Activated B cell treated with CpG ODN at 0.5 μM for 24 hours (primary cell): ENCODE measurements at regions not wholly inside any gene's neighbourhood (a gene's known extent, or its start where the extent isn't known, plus 50 kb on each side); places are given as distances from the start of the nearest gene placed in this dataset.
"Not testable (repeated sequence)": the region's sequence is repeated elsewhere in the genome, so short reads cannot be mapped to it uniquely, and the experiment has no call there.

Source experiments
- ATAC-seq: fragments of 200-7000 bp; cut with Tn5 transposase; one replicate; pipeline ENCODE4 v1.10.0; 2021; ENCODE audit warnings: low read depth, mild to moderate bottlenecking, moderate library complexity
- CTCF ChIA-PET: fragments of 350-600 bp; sonication (Branson Sonifier 250); formaldehyde crosslinking; loops from one replicate; lab custom pipeline; 2021; ENCODE audit warnings: antibody characterized with exemption; lab: Charles Lee
- POLR2A ChIA-PET: fragments of 350-600 bp; sonication (Branson Sonifier 250); formaldehyde crosslinking; loops from one replicate; lab custom pipeline; 2021; ENCODE audit warnings: antibody characterized with exemption; lab: Charles Lee
- DNase-seq: peaks from one replicate; pipeline ENCODE4 v3.0.0; 2022
- H3K27ac Mint-ChIP-seq: one replicate; pipeline ENCODE4 v1.8.0; 2020; ENCODE audit warnings: mixed read lengths
- H3K27me3 Mint-ChIP-seq: one replicate; pipeline ENCODE4 v1.8.0; 2021; ENCODE audit warnings: mixed read lengths
- H3K36me3 Mint-ChIP-seq: one replicate; pipeline ENCODE4 v1.8.0; 2021; ENCODE audit warnings: low read depth, mixed read lengths
- H3K4me1 Mint-ChIP-seq: one replicate; pipeline ENCODE4 v1.8.0; 2021; ENCODE audit warnings: mixed read lengths
- H3K4me3 Mint-ChIP-seq: one replicate; pipeline ENCODE4 v1.8.0; 2020; ENCODE audit warnings: mild to moderate bottlenecking, mixed read lengths
- H3K9me3 Mint-ChIP-seq: one replicate; pipeline ENCODE4 v1.8.0; 2020; ENCODE audit warnings: mixed read lengths
- CTCF ChIP-seq: fragments of 200-600 bp; IDR thresholded peaks from one replicate; pipeline ENCODE4 v1.8.0; 2022; ENCODE audit warnings: antibody characterized with exemption, mild to moderate bottlenecking
- intact Hi-C: fragments of 100-400 bp; cut with micrococcal nuclease; formaldehyde crosslinking; loops from one replicate; pipeline ENCODE4 v1.15.1; 2024

DNA sequence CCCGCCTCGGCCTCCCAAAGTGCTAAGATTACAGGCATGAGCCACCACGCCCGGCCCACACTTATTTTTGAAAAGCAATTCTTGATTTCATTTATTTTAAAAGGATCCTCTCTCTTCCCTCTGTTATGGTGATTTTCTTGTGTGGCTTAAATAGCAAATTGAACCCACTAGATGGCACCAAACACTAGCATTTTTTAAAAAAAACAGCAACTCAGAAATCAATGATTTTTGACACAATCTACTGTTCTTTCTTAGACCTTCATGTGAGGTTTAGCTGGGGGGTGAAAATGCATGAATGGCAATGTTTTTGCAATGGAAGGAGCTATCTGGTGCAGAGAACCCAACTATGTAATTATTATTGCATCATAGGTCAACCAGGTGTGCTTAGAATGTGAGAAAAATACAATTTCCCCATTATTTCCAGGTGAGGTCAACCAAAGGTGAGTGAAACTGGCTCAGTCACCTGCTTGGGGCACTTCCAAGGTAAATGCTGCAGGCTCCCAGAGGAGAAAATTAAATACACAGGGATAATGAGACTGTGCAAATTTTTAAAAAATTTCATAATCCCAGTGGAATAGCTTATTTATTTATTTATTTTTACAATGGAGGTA is 226.7 kb upstream of the PRKX start:
- ATAC-seq (no peak), DNase-seq (no peak)
- Mint-ChIP-seq H3K4me3 (no peak overlapping the region), H3K36me3 (no peaks in the 10 kb centered on the region), H3K4me1 (no peaks in the 10 kb centered on the region), H3K9me3 (no peaks in the 10 kb centered on the region), H3K27ac (no peak overlapping the region), H3K27me3 (peaks cover 2% of the 10 kb centered on the region)
- intact Hi-C loops: no loop called here
- no peak for TF ChIP-seq CTCF
- ChIA-PET CTCF (no interaction called here), POLR2A (no interaction called here)

GRCh38 chrX:3938587-3938986 is 225.1 kb upstream of the PRKX start:
- POLR2A ChIA-PET: no interaction called here
- no peak overlapping the region for H3K27ac Mint-ChIP-seq
- CTCF ChIA-PET: no interaction called here
- H3K4me3 Mint-ChIP-seq: no peak overlapping the region
- H3K27me3 Mint-ChIP-seq: peaks cover 2% of the 10 kb centered on the region
- H3K9me3 Mint-ChIP-seq: no peaks in the 10 kb centered on the region
- intact Hi-C loops: no loop called here
- no peaks in the 10 kb centered on the region for H3K4me1 Mint-ChIP-seq
- ATAC-seq (no peak), DNase-seq (no peak)
- TF ChIP-seq CTCF: no peak
- no peaks in the 10 kb centered on the region for H3K36me3 Mint-ChIP-seq

- CTCF ChIA-PET, DNase-seq, ATAC-seq, H3K27ac Mint-ChIP-seq, H3K4me1 Mint-ChIP-seq, H3K27me3 Mint-ChIP-seq, H3K4me3 Mint-ChIP-seq, H3K36me3 Mint-ChIP-seq, intact Hi-C loops, POLR2A ChIA-PET, H3K9me3 Mint-ChIP-seq: not testable (repeated sequence)
Observed at GRCh38 chrX:3935196-3935595, 221.7 kb upstream of the PRKX start.

- H3K4me1 Mint-ChIP-seq, POLR2A ChIA-PET, DNase-seq, H3K27ac Mint-ChIP-seq, H3K4me3 Mint-ChIP-seq, CTCF ChIA-PET, H3K36me3 Mint-ChIP-seq, H3K27me3 Mint-ChIP-seq, H3K9me3 Mint-ChIP-seq, intact Hi-C loops: not testable (repeated sequence)
- peak; percentile 98 for ATAC-seq
Observed at GRCh38 chrX:3920424-3921017, 207.1 kb upstream of the PRKX start.

DNA sequence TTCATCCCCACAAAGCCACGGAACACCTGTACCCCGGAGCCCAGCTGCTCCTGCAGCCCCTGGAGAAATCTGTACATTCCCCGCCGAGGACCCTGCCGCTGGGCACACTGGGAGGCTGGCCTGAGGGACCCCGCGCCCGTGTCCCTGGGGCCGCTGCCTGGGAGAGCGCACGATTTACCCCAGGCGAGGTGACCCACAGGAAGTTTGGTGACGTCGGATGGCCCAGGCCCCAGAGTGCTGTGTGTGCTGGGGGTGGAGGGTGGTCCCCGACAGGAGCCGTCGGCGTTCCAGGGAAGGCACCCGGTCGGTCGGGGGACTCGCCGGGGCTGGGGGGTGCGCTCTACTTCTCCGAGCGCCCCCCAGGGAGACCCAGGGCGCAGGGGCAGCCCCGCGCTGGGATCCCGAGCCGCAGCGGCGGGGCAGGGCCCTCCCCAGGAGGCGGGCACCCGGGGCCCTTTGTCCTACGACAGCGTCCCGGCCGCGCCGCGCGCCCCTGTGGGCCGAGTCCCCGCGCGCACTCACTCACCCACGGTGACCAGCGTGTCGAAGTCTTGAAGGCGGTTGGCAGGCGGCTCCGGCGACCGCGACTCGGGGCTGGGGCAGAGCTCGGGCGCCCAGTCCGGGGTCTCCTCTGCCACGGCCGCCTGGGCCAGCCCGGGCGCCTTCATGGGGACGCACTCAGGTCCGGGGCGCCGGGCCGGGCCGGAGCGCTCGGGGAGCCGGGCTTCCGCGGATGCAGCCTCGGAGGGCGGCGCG is 206.4 kb upstream of the PRKX start:
- H3K4me3 Mint-ChIP-seq, ATAC-seq, H3K27ac Mint-ChIP-seq, H3K27me3 Mint-ChIP-seq, DNase-seq, POLR2A ChIA-PET, H3K4me1 Mint-ChIP-seq, H3K36me3 Mint-ChIP-seq, H3K9me3 Mint-ChIP-seq, intact Hi-C loops, CTCF ChIA-PET: not testable (repeated sequence)

- H3K36me3 Mint-ChIP-seq, intact Hi-C loops, H3K9me3 Mint-ChIP-seq, H3K4me3 Mint-ChIP-seq, DNase-seq, POLR2A ChIA-PET, H3K4me1 Mint-ChIP-seq, H3K27me3 Mint-ChIP-seq, CTCF ChIA-PET, H3K27ac Mint-ChIP-seq, ATAC-seq: not testable (repeated sequence)
Observed at GRCh38 chrX:3914813-3915212, 201.4 kb upstream of the PRKX start.

DNA sequence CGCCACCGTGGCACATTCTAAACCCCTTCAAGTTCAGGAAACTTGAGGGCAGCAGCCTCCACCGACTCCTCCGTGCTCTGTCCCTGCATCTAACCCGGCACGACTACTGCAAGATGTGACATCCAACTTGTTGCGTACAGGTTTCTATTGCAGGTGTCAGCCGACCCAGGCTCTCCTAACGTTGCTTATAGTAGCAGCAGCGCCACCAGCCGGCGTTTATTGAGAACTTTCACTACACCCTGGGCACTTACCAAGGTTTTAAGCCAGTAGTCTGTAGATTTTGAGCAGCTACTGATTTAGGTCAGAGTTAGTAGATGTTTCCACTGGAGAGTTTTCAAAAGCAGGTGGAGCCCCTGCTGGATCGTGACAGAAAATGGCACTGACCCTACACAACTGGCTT is 200.6 kb upstream of the PRKX start:
- H3K27ac Mint-ChIP-seq, H3K4me1 Mint-ChIP-seq, intact Hi-C loops, H3K36me3 Mint-ChIP-seq, H3K4me3 Mint-ChIP-seq, POLR2A ChIA-PET, CTCF ChIA-PET, DNase-seq, ATAC-seq, H3K9me3 Mint-ChIP-seq, H3K27me3 Mint-ChIP-seq: not testable (repeated sequence)

DNA sequence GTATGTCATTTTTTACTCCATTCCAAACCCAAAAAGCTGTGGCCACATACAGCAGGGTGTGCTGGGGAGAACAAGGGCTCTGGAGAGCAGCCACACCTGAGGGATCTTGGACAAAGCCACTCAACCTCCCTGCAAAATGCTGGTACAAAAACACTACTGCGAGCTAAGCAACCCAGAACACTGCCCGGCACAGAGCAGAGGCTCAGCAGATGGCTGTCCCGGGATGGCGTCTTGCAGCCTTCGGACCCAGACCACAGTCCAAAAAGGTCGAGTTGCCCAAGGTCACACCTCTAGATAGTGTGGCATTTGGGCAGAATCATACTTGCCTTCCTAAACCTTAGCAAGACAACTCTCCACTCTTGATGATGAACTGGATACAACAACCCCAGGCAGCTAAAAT is 197.6 kb upstream of the PRKX start:
- H3K4me3 Mint-ChIP-seq, POLR2A ChIA-PET, CTCF ChIA-PET, H3K9me3 Mint-ChIP-seq, intact Hi-C loops, H3K4me1 Mint-ChIP-seq, H3K27ac Mint-ChIP-seq, H3K27me3 Mint-ChIP-seq, H3K36me3 Mint-ChIP-seq, DNase-seq, ATAC-seq: not testable (repeated sequence)

DNA sequence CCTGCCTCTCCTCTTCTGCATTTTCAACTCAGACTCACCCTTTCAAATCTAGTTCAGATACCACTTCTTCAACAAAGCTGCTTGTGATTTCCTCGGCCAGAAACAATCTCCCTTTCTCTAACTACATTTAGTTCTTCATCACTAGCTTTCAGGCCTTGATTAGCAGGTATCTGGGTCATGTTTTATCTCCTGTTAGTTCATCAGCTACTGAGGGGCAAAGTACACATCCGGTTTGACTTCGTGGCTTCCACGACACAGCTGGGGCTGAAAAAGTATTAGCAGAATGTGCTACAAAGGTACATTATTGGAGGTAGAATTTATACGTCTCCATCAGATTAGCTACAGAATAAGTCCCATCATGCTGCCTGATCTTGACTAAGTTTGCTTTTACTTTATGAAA is 197.2 kb upstream of the PRKX start:
- H3K36me3 Mint-ChIP-seq, CTCF ChIA-PET, H3K27ac Mint-ChIP-seq, DNase-seq, H3K27me3 Mint-ChIP-seq, H3K4me3 Mint-ChIP-seq, H3K4me1 Mint-ChIP-seq, ATAC-seq, H3K9me3 Mint-ChIP-seq, POLR2A ChIA-PET, intact Hi-C loops: not testable (repeated sequence)

DNA sequence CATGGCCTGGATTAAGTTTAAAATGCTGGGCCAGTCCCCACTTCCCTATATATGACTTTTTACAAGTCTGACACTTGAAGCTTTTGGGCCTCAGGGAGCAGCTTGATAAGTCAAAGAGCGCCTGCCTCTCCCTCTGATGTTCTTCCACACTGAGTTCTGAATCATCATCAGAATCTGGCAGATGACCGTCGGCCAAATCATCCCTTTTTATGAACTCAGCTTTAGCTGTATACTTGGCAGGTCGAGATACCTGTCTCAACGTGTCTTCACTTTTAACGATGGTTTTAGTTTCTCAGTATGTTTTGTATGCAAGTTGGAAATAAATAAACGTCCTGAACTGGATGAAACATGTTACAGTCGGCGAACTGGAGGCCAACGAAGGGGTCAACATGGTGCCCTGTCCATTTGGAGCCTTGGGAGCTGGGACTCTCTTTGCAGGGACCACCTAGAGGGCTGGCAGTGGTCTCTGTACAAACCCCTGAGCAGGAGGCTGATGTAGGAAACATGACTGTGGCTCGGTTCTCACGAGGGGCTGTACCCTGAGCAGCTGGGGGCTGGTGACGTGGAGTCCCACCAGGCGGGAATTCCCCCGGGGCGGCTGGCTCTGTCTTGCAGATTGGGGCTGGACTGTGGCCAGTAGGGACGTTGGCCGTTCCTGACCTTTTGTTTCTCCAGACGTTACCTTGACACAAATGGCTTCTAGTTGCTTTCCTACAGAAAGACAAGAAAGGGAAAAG is 192.2 kb upstream of the PRKX start:
- POLR2A ChIA-PET, CTCF ChIA-PET, H3K27ac Mint-ChIP-seq, H3K27me3 Mint-ChIP-seq, H3K36me3 Mint-ChIP-seq, intact Hi-C loops, H3K9me3 Mint-ChIP-seq, DNase-seq, H3K4me1 Mint-ChIP-seq, ATAC-seq, H3K4me3 Mint-ChIP-seq: not testable (repeated sequence)
